WI38 (cell line): ENCODE measurements at regions not wholly inside any gene's neighbourhood (a gene's known extent, or its start where the extent isn't known, plus 50 kb on each side); places are given as distances from the start of the nearest gene placed in this dataset.
"Not testable (repeated sequence)": the region's sequence is repeated elsewhere in the genome, so short reads cannot be mapped to it uniquely, and the experiment has no call there.

Experiments used
- H3K4me3 ChIP-seq: 2 replicates; pipeline ENCODE4 v1.5.1; 2011; ENCODE audit warnings: low read depth, mild to moderate bottlenecking, control low read depth, low read length
- TF ChIP-seq, protein P1 (sequence below): IDR thresholded peaks from 2 replicates; pipeline ENCODE4 v1.5.1; 2012; ENCODE audit warnings: low read depth, mild to moderate bottlenecking, control low read depth, low read length

DNA sequence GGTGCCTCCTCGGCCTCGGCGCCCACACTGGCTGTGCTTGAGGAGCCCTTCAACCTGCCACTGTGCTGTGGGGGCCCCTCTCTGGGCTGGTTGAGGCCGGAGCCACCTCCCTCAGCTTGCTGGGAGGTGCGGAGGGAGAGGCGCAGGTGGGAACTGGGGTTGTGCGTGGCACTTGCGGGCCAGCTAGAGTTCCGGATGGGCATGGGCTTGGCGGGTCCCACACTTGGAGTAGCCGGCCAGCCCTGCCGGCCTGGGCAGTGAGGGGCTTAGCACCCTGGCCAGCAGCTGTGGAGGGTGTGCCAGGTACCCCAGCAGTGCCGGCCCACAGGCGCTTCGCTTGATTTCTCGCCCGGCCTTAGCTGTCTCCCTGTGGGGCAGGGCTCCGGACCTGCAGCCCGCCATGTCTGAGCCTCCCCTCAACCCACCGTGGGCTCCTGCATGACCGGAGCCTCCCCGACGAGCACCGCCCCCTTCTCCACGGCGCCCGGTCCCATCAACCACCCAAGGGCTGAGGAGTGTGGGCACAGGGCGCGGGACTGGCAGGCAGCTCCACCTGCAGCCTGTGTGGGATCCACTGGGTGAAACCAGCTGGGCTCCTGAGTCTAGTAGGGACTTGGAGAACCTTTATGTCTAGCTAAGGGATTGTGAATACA, 723.8 kb downstream of the DIAPH3 start:
- TF ChIP-seq, protein P1, sequence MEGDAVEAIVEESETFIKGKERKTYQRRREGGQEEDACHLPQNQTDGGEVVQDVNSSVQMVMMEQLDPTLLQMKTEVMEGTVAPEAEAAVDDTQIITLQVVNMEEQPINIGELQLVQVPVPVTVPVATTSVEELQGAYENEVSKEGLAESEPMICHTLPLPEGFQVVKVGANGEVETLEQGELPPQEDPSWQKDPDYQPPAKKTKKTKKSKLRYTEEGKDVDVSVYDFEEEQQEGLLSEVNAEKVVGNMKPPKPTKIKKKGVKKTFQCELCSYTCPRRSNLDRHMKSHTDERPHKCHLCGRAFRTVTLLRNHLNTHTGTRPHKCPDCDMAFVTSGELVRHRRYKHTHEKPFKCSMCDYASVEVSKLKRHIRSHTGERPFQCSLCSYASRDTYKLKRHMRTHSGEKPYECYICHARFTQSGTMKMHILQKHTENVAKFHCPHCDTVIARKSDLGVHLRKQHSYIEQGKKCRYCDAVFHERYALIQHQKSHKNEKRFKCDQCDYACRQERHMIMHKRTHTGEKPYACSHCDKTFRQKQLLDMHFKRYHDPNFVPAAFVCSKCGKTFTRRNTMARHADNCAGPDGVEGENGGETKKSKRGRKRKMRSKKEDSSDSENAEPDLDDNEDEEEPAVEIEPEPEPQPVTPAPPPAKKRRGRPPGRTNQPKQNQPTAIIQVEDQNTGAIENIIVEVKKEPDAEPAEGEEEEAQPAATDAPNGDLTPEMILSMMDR: no peak
- H3K4me3 ChIP-seq: no peak overlapping the region

DNA sequence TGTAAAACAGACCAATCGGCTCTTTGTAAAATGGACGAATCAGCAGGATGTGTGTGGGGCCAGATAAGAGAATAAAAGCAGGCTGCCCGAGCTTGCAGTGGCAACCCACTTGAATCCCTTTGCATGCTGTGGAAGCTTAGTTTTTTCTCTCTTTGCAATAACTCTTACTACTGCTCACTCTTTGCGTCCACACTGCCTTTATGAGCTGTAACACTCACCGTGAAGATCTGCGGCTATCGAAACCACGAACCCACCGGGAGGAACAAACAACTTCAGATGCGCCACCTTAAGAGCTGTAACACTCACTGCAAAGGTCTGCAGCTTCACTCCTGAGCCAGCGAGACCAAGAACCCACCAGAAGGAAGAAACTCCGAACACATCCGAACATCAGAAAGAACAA, 722.7 kb downstream of the DIAPH3 start:
- not testable (repeated sequence) for H3K4me3 ChIP-seq

DNA sequence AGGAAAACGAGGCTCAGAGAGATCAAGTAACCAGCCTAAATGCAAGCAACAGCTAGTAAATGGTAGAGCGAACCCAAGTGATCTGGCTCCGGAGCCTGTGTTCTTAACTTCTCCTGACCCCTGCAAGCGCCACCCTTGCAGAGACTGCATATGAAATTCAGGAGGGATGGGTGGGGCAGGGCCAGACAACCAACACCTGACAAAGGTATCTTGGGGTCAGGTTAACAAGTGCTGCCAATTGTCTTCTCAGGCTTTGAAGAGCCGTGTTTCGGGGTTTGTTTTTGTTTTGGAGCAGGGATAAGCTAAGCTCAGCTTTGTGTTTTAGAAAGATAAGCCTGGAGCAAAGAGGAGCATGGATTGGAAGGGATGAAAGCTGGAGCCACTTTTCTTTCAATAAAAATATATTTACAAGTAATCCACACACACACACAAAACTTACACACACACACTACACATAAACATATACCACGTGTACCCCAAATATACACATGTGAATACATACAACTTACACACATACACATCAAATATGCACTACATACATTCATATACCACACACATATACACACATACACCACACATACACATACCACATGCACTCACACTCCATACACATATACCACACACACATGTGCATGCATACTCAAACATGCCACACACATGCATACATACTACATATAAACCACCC, 722.0 kb downstream of the DIAPH3 start:
- H3K4me3 ChIP-seq: no peak overlapping the region
- TF ChIP-seq, protein P1: no peak

DNA sequence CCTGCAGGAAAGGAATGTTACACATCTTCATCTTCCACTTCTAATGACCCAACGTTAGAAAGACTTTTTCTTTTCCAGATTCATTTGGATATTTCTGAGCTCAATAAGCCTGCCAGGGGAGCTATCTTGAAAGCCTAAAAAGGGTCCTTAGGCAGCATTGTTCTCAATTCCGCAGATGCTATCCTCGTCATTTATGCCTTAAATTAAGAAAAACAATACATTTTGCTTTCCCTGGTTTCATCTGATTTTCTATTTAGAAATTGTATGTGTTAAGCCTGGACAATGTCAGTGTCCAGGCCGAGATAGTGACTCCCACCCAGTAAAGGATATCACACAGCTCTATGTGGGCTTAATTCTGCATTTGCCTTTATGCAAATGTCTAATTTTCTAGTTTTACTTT, 721.3 kb downstream of the DIAPH3 start:
- no peak overlapping the region for H3K4me3 ChIP-seq
- TF ChIP-seq, protein P1: no peak

DNA sequence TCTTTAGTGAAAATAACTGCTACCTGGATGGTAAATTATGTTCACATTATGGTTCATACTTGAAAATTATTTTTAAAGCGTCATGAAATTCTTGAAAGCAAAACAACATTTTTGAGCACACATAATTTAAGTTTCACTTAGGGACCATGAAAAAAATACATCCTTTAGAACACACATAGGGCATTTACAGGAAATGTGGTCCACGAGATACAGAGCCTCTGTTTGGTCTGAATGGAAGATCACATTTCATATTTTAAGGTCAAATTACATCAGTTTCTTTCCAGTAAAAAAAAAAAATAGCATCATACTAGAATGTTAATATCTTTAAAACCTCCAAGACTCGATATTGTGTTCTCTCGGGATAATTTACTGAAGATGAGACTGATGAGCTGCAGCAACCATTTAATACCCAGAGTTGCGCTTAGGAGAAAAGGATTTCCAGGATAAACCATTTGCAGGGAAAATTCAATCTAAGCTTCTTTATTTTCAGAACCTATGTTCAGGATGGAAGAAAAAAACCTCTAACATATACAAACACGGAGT, 720.7 kb downstream of the DIAPH3 start:
- H3K4me3 ChIP-seq: no peak overlapping the region
- TF ChIP-seq, protein P1: no peak

DNA sequence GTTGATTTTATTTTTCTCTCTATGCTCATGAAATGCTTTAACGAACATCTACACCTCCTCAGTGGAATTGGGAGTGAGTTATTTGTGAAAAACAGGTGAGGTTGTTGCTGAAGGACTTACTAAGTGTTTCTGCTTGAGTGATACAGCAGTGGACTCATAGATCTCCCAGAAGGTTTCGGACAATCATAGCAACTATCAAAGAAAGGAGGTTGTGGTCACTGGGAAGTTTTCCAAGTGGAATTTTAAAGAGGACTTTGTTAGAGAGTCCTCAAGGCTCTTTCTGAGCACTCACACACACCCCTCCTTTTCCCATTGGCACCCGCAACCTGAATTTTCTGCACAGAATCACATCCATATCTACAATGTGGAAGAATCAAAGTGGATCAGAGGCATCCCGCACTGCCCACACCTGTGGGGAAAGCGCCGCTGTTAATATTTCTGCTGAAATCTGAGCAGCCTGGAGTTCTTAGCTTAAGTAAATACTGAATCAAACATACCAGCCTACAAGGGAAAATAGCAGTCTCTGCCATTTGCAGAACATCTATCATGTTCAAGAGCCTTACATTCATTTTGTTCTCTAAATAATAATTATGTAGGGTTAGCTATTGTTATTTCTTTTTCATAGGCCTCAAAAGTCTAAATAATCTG, 719.4 kb downstream of the DIAPH3 start:
- TF ChIP-seq, protein P1: no peak

DNA sequence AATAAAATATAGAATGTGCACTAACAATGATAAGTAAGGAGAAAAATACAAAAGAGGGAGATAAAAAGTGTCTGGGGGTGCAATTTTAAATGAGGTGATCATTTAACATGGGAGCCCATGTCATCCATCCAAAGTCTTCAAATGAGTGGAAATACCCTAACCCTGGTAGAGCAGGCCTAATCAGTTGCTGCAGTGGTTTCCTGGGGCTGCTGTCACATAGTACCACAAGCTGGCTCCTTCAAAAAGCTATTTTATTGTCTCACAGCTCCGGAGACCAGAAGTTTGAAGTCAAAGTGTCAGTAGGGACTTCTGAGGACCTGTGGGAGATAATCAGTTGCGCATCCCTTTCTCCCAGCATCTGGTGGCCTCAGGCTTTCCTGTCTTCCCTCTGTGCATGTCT, 717.9 kb downstream of the DIAPH3 start:
- TF ChIP-seq, protein P1: no peak
- no peak overlapping the region for H3K4me3 ChIP-seq

More for the DNA sequence above, 719.4 kb downstream of the DIAPH3 start:
- no peak overlapping the region for H3K4me3 ChIP-seq
